GM12872 (cell line): ENCODE measurements at regions not wholly inside any gene's neighbourhood (a gene's known extent, or its start where the extent isn't known, plus 50 kb on each side); places are given as distances from the start of the nearest gene placed in this dataset.

Source experiments
- CTCF ChIP-seq: IDR thresholded peaks from 3 replicates; pipeline ENCODE4 v1.5.1; 2011; ENCODE audit warnings: low read depth, mild to moderate bottlenecking, low read length, moderate library complexity; ENCODE audit not compliant: insufficient read depth

- TF ChIP-seq CTCF: no peak
Measured at GRCh38 chr2:51304311-51304710, 272.4 kb upstream of the NRXN1 start.

- TF ChIP-seq CTCF: no peak
Measured at GRCh38 chr2:51301381-51301780, 269.4 kb upstream of the NRXN1 start.

- no peak for TF ChIP-seq CTCF
Measured at GRCh38 chr2:51299370-51299769, 267.4 kb upstream of the NRXN1 start.

- TF ChIP-seq CTCF: no peak
Measured at GRCh38 chr2:51297488-51297887, 265.6 kb upstream of the NRXN1 start.

GRCh38 chr2:51293566-51294200, 261.8 kb upstream of the NRXN1 start:
- TF ChIP-seq CTCF: no peak

GRCh38 chr2:51291762-51292551, 260.0 kb upstream of the NRXN1 start:
- TF ChIP-seq CTCF: no peak

GRCh38 chr2:51290725-51291124, 258.8 kb upstream of the NRXN1 start:
- TF ChIP-seq CTCF: no peak
